Adrenal gland (tissue), 7 donors: ENCODE measurements at regions not wholly inside any gene's neighbourhood (a gene's known extent, or its start where the extent isn't known, plus 50 kb on each side); places are given as distances from the start of the nearest gene placed in this dataset.

Experiments used
- DNase-seq, 7 donors: peaks; one replicate each; pipeline ENCODE4 v3.0.0-alpha.2; 2019 to 2020
- H3K27ac ChIP-seq, 5 donors: fragments of 200-600 bp; sonication (generic) in 4 of 5; 1 replicate in 3 of 5; 2 replicates in 2 of 5; pipeline versions ENCODE4 v1.5.1 to v1.8.0; 2016 to 2020; ENCODE audit warnings: mild to moderate bottlenecking in 1 of 5
- H3K27me3 ChIP-seq: fragments of 200-600 bp; 2 replicates; pipeline ENCODE4 v1.8.0; 2021
- H3K36me3 ChIP-seq, 2 donors: fragments of 200-600 bp; replicated peaks in 1 of 2; 1 replicate in 1 of 2; 2 replicates in 1 of 2; pipeline versions ENCODE4 v1.5.1 to v1.8.0; 2018 to 2022
- H3K4me1 ChIP-seq, 2 donors: fragments of 200-600 bp; replicated peaks in 1 of 2; 1 replicate in 1 of 2; 2 replicates in 1 of 2; pipeline versions ENCODE4 v1.5.1 to v1.8.0; 2018 to 2021
- H3K4me3 ChIP-seq, 4 donors: fragments of 200-600 bp; sonication (generic) in 3 of 4; one replicate each; pipeline ENCODE4 v1.5.1; 2016 to 2018
- H3K9me3 ChIP-seq, 3 donors: fragments of 200-600 bp; sonication (generic) in 1 of 3; replicated peaks in 1 of 3; 1 replicate in 2 of 3; 2 replicates in 1 of 3; pipeline versions ENCODE4 v1.5.1 to v1.8.0; 2016 to 2021
- CTCF ChIP-seq, 6 experiments: fragments of 450-650 bp in 4 of 6; fragments of 200-600 bp in 2 of 6; sonication (generic) in 1 of 6; IDR thresholded peaks; 1 replicate in 5 of 6; 2 replicates in 1 of 6; pipeline versions ENCODE4 v1.5.1 to v1.8.0; 2016 to 2021; ENCODE audit warnings: antibody characterized with exemption in 6 of 6, mild to moderate bottlenecking in 2 of 6, moderate library complexity in 1 of 6
- POLR2A ChIP-seq, 2 donors: fragments of 450-650 bp; IDR thresholded peaks; one replicate each; pipeline ENCODE4 v1.6.1; 2017; ENCODE audit warnings: antibody characterized with exemption in 2 of 2, mild to moderate bottlenecking in 2 of 2, moderate library complexity in 1 of 2
- intact Hi-C, 2 donors: fragments of 100-400 bp; cut with DNase I; formaldehyde crosslinking; loops; one replicate each; pipeline versions ENCODE4 v1.14.1 to v1.15.0; 2022 to 2023
- microRNA-seq, 3 donors: library from miRNA; unstranded; fragments of <30 nt; microRNA quantifications; one replicate each; pipeline ENCODE4, GENCODE V29; 2017 to 2020
- small RNA-seq, 2 donors: library from RNA; depleted of rRNA; stranded (forward); fragments of <200 nt; gene quantifications; one replicate each; pipeline ENCODE3, GENCODE V24; 2016
- donor health status: DM: yes; HTN: yes; CAD: no.
- donor health status: DM: no; HTN: no; CAD: no.
- donor health status: DM: no; HTN: no; CAD: no.

DNA sequence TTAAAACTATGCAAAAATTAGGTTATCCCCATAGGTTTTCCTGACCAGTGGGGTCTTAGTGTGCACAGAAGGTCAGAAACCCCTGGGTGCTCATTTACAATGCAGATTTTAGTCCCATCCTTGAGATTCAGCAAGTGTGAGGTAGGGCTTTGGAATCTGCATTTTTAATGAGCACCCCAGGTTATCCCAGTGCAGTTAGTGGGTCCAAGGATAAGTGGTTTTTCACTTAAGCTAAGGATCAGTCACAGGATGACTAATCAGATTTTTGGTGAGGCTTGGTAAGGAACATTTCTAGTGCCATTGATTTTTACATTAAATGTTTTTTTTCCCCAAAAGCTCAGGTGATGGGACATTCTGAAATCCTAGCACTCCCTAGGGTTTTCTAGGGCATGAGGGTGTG lies 50.7 kb upstream of the MGAT5 start:
- intact Hi-C loops = loop anchor here in 1 of 2 donors (10.0 kb wide), 1 partner anchor 78 kb away; no protein-coding TSS in a partner anchor
- TF ChIP-seq POLR2A (IDR thresholded peaks at IDR 0.05) (no peak), CTCF (IDR thresholded peaks at IDR 0.05) (no peak)
- H3K36me3 ChIP-seq = no peaks in the 10 kb centered on the region

More for the DNA sequence above, 50.7 kb upstream of the MGAT5 start:
- Histone ChIP-seq H3K9me3 (no peaks in the 10 kb centered on the region), H3K27me3 (no peaks in the 10 kb centered on the region), H3K4me1 (peaks cover 12 to 61% of the 10 kb centered on the region in 2 donors), H3K27ac (no peak overlapping the region), H3K4me3 (no peak overlapping the region)
- no peak for DNase-seq

Small RNAs in the stretch of these regions (microRNA-seq; reads per million reads assigned to microRNA genes)
- 3.1 to 5.4 (median 3.4) reads per million in 3 donors for gene MIR3679

Small RNAs in the stretch of these regions (small RNA-seq; reads per million reads assigned to genes)
- gene MIR3679 = 0 to 0.33 reads per million in 2 donors
